Right lung (tissue), 2 donors: ENCODE measurements at regions not wholly inside any gene's neighbourhood (a gene's known extent, or its start where the extent isn't known, plus 50 kb on each side); places are given as distances from the start of the nearest gene placed in this dataset.

Source experiments
- DNase-seq, 2 donors: peaks; one replicate each; pipeline ENCODE4 v3.0.0-alpha.2; 2013

- DNase-seq: no peak
Observed at GRCh38 chr10:36373424-36374096, 731.5 kb upstream of the FZD8 start.

GRCh38 chr10:36367362-36367761 is 725.3 kb upstream of the FZD8 start:
- no peak for DNase-seq

GRCh38 chr10:36366843-36367242 is 724.7 kb upstream of the FZD8 start:
- no peak for DNase-seq

DNA sequence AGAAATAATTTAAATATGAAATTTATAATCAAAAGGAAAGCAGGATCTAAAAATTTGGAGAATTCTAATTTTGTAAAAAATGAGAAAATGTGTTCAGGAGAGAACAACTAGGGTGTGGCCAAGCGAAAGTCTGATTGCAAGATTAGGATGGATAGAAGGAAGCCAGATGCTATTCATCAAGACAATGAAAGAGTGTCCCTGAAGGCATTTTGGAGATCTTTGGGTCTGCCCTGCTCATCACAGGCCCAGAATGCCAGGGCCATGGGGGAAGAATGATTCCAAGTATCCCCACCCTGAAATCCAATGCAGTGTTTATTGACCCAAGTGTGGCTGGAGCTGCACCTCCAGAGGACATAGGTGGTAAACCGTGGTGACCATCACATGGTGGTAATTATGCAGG is 724.0 kb upstream of the FZD8 start:
- DNase-seq: no peak

GRCh38 chr10:36362257-36362656 is 720.2 kb upstream of the FZD8 start:
- no peak for DNase-seq

- DNase-seq: no peak
Observed at GRCh38 chr10:36358736-36359135, 716.6 kb upstream of the FZD8 start.

DNA sequence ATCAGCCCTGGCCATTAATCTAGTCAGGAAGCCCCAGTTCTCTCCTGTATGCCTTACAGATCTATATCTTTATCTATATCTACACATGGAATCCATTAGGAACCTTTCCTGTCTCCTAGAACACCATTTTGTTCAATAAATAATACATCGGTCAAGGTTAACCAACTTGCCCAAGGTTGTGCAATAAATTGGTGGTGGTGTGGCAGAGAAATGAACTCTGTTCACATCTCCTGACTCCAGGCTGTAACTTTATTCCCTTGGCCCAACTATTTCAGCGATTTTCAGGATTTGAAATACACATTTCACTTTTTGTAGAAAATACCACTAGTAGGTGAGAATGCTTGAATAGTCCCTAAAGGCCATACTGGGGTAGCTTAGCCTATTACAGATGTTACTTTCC is 712.5 kb upstream of the FZD8 start:
- no peak for DNase-seq

GRCh38 chr10:36351159-36351558 is 709.1 kb upstream of the FZD8 start:
- no peak for DNase-seq

DNA sequence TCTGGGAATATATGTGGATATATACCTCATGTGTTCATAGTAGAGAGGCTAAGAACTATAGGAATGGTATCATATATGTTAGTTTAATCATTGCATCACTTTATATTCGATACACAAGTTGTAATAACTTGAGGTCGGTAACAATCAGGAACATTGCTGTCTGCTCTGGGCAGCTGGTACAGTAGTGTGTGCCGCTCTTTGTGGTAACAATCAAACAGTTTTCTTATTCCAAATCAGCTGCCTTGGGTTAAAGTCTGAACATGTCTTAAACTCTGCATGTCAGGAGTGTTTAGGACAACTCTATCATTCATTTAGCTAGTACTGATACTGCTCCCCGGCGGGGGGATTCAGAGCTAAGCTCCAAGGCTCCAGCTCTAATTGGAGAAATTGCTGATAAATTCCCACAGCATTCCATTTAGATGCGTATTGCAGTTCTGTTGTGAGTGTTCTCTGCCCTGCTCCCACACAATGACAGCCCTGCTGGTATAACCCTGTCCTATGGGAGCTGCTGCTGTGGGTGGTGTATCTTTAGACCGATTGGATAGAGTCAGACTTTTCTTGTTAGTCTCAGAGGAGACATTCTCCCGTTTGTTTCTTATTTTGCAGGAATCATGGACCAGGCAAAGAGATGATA is 707.5 kb upstream of the FZD8 start:
- no peak for DNase-seq

- no peak for DNase-seq
Observed at GRCh38 chr10:36345807-36346206, 703.7 kb upstream of the FZD8 start.

DNA sequence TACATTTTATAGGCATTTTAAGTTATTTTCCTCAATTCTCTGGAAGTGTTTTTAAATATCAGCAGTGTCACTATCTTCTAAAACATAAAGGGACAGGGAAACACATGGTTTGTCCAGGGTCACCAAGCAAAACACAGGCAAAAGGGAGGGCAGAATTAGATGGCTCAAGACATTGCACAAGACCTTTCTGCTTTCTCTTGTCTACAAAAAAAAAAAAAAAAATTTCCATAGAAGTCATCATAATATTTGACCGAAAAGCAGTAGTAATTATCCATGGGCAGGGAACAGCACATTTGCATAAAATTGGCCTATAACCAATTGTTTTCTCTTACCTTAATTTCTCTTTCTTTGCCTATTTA is 703.1 kb upstream of the FZD8 start:
- no peak for DNase-seq

GRCh38 chr10:36344240-36345174 is 702.4 kb upstream of the FZD8 start:
- no peak for DNase-seq

DNA sequence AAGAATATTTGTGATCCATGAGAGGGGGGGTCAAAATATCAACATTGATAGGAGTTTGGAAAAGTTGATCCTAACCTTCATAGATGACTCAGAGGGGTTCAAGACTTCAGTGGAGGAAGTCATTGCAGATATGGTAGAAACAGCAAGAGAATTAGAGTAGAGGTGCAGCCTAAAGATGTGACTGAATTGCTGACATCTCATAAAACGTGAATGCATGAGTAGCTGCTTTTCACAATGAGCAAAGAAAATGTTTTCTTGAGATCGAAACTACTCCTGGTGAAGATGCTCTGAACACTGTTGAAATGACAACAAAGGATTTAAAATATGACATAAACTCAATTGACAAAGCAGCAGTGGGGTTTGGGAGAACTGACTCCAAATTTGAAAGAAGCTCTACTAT is 700.7 kb upstream of the FZD8 start:
- no peak for DNase-seq

GRCh38 chr10:36341471-36341870 is 699.4 kb upstream of the FZD8 start:
- DNase-seq: no peak

DNA sequence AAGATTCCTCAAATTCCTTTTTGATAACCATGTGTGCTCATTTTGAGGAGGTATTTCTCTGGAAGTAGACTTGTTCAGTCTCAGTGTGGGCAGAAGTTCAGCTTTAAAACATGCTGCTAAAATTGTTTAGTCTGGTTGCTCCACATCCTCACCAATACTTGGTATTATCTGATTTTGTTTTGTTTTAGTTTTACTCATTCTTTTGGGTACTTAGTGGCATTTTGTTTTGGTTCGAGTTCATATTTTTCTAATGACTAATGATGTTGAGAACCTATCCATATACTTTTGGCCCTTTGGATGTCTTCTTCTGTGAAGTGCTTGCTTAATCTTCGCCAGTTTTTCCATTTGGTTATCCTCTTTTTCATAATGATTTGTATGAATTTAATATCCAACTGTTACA is 694.2 kb upstream of the FZD8 start:
- DNase-seq: no peak

DNA sequence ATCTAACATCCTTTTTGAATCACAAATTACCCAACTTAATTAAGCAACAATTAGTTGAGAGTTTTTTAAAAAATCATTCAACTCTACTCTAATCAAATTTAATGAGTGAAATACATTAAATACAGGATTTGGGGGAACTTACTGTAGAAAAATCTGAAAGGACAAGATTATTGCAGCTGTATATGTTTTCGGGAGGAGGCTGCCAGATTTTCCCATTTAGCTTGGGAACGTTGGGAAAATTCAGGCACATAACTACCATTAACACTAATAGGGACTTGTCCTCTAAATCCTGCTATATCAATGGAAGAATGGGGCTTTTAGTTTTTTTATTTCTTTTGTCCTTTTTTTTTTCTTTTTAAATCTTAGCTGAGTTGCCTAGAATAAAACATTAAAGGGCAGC is 691.4 kb upstream of the FZD8 start:
- DNase-seq: no peak

- no peak for DNase-seq
Observed at GRCh38 chr10:36332926-36333325, 690.8 kb upstream of the FZD8 start.

GRCh38 chr10:36331121-36331520 is 689.0 kb upstream of the FZD8 start:
- DNase-seq: no peak

GRCh38 chr10:36325815-36326214 is 683.7 kb upstream of the FZD8 start:
- DNase-seq: no peak

GRCh38 chr10:36324831-36325230 is 682.7 kb upstream of the FZD8 start:
- no peak for DNase-seq

DNA sequence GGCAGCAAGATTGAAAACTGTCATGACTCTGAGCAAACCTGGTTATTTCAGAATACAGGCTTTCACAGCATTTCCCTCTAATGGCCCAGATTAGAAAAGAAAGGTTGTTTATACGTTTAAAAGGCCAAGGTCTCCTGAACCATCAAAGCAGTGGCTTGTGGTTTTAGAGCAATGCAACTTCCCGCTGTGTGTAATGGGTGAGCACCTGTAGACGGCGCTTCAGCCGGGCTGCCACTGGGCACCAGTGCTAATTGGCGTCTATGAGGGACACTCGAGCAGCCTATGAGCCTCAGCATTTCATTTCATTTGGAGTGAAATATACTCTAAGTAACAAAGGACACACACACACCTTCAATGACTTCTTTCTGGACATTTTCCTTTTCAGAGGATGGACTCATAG is 671.0 kb upstream of the FZD8 start:
- DNase-seq: no peak

DNA sequence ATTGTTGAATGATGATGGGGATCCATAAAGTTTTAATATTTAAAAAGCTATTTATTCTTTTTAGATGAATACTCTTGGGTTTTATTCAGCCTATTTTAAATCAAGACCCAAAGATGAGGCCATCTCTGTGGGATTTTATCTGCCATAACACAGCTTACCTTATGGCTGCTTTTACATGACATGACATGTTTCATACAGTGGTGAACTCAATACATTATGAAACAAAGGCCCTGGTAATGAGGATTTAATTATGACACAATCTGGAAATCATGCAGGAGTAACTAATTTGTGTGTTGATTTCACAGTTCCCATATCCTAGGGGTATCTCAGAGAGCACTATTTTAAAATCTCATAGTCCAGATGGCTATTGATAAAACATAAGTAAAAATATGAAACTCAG is 661.8 kb upstream of the FZD8 start:
- no peak for DNase-seq

- no peak for DNase-seq
Observed at GRCh38 chr10:36302086-36302485, 660.0 kb upstream of the FZD8 start.
